Body of pancreas (tissue), 4 donors: ENCODE measurements at regions not wholly inside any gene's neighbourhood (a gene's known extent, or its start where the extent isn't known, plus 50 kb on each side); places are given as distances from the start of the nearest gene placed in this dataset.

Experiments
- CTCF ChIP-seq, 7 experiments: fragments of 450-650 bp in 4 of 7; fragments of 200-600 bp in 3 of 7; sonication (generic) in 3 of 7; IDR thresholded peaks; one replicate each; pipeline ENCODE4 v1.5.1; 2016 to 2019; ENCODE audit warnings: antibody characterized with exemption in 7 of 7
- POLR2A ChIP-seq, 3 donors: fragments of 450-650 bp; IDR thresholded peaks; one replicate each; pipeline ENCODE4 v1.6.1; 2016; ENCODE audit warnings: antibody characterized with exemption in 3 of 3, mild to moderate bottlenecking in 2 of 3

- no peak for TF ChIP-seq POLR2A (IDR thresholded peaks at IDR 0.05)
- TF ChIP-seq CTCF (IDR thresholded peaks at IDR 0.05) = no peak
Observed at GRCh38 chr5:87030699-87031098, 237.0 kb upstream of the RASA1 start.
